GM18907 (cell line): ENCODE measurements at regions not wholly inside any gene's neighbourhood (a gene's known extent, or its start where the extent isn't known, plus 50 kb on each side); places are given as distances from the start of the nearest gene placed in this dataset.

ENCODE experiments used
- ATAC-seq: cut with Tn5 transposase; IDR thresholded peaks from one replicate; pipeline ENCODE4 v1.9.1; 2021; ENCODE audit warnings: mild to moderate bottlenecking, moderate library complexity; ENCODE audit not compliant: unreplicated experiment

DNA sequence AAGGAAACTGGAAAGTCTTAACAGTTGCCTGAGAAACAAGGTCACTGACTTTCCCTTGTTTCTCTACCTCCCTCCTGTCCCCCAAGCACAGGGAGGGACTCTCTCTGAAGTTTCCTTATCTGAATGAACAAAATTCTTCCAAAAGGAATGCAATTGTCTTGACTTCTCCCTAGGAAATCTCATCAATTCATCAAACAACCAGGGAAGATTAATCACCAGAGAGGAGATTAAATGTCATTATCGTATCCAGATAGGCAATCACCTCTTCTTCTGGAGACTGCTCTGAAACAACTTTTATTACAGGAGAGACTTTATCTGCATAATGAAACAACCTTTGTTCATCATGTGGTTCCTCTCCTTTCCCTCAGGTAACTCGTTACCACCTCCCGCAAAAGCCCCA lies 431.4 kb downstream of the SLC16A7 start:
- ATAC-seq: no peak

DNA sequence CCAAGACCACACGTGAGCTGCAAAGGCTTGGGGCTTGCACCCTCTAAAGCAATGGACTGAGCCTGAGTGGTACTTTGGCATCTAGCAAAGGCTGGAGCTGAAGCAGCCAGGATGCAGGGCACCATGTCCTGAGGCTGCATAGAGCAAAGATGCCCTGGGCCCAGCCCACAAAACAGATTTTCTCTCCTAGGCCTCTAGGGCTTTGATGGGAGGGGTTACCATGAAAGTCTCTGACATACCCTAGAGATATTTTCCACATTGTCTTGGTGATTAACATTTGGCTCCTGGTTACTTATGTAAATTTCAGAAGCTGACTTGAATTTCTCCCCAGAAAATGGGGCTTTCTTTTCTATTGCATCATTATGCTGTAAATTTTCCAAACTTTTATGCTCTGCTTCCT lies 438.3 kb downstream of the SLC16A7 start:
- no peak for ATAC-seq

DNA sequence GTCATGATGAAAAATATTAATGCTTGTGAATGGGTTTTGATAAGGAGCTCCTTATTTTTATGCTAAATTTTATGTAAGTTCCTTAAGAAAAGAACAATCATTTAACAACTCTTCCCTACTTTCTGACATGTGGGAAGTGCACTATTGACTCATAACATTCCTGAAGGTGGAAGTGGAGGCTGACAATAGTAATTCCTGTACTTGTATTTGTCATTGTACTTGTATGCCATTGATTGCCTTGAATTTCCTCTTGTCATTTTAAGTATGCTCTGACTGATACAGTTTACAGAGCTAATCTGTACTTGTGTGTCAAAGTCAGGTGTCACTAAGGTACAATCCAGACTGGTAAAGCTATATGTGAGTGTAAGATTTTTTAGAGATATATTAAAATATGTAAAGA lies 440.0 kb downstream of the SLC16A7 start:
- no peak for ATAC-seq

DNA sequence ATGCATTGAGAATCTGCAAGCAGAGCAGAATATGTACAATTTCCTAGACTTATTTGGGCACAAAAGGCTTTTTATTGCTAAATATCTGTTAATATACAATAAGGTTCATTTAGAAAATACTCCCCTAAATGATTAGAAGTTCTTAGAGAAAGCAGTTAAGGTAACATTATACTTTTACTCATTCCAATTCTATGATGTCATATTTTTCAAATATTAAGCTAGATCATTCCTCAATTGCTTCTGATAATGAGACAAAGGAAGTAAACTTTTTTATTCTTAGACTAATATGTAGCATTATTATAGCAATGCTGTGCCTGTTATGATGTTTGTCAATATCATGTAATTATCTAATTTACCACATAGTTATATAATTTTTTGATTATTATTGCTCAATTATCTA lies 447.0 kb downstream of the SLC16A7 start:
- ATAC-seq: no peak

DNA sequence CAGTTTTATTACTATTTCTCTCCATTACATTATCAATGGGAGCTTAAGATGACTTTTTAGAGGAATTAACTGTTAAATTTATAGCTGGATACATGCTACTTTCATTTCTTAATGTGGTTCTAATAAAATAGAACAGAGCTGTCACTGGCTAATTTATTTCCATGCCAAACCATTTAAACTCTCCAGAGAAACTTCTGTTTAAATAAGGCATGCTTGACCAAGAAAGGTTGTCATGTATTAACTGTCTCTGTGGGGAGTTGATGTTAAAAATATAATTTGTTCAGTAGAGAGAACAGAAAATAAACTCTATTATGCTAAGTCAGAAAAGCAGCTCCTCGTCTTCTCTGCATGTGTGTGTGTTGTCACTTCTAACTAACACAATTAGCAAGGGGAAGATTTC lies 447.4 kb downstream of the SLC16A7 start:
- ATAC-seq: no peak

DNA sequence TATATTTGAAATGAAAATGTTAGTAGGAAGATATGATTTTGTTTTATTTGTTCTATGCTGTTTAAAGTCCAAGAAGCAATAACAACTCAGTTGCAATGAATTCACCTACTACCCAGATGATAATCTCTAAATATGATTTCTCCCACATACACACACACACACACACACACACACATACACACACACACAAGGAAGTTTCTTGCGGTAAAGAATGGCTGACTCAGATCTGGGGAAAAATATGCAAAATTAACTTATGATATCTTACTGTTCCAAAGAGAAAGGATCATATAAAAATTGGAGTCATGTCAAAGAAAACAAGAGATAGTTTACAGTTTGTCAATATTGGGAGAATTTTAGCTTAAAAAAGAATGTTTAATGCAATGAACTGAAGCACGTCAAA lies 456.7 kb downstream of the SLC16A7 start:
- no peak for ATAC-seq

DNA sequence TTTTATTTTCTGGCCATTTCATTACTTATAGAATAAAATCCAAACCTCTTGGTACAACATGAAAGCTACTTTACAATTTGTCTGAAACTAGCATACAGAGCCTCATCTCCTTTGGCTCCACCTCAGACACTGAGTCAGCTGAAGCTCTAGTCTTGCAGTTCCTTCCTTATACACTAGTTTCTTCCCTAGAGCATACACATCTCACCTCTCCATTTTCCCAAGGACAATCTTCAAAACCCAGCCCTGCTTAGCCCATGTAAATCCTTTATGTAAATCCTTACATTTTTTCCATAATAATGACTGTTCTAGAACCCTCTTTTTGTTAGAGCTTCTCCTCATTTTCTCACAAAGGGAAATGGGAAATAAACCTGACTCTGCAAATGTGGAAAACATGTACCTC lies 463.4 kb downstream of the SLC16A7 start:
- ATAC-seq: no peak

DNA sequence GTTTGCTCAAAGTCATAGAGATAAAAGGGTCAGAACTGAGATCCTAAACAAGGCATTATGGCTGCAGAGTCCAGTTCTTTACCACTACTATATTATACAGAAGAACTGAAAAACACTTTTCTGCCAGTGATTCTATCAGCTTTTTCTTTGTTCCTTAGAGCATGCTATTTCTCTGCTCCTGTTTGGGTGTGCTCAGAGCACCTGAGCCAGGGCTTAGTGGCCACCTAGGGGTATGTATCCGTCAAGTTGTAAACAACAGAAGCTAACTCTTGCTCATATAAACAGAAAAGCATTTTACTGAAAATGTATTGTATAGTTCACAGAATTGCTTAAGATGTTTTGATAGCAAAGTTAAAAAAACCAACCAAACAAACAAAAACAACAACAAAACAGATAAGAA lies 470.8 kb downstream of the SLC16A7 start:
- no peak for ATAC-seq

DNA sequence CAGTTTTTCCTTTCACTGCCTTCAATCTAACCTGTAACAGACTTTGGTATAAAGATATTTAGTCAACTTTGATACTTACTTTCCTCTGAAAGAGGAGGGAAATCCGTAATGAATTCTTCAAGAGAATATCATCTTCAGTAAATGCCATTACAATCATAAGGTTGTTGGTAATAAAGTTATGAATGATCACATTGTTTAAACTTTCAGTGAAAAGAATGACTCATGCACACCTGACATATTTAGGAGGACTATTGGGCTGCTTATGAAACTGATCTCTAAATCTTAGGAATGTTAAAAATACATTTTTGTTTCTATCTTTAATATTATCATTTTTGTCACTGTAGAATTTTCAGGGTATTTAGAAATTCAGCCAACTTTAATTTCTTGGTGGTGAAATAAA lies 474.7 kb downstream of the SLC16A7 start:
- no peak for ATAC-seq

DNA sequence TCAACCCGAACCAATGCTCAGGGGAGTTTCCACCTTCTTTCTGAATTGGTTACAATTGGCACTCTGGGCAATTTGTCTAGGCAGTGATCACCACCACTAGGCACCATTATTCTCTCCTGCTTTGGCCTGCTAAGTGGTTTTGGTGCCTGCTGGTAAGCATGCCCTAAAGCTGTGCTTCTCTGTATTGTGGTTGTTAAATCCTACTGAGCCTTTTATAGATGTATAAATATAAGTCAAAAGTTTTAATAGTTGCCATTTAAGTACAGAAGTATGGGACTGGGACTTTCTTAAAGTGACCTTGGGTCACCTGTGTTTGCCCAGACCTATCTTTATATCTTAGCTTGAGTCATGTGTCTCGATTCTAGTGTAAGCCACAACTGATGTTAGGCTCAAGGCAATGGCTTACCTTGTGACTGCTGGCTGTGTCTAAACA lies 475.9 kb downstream of the SLC16A7 start:
- ATAC-seq: no peak

DNA sequence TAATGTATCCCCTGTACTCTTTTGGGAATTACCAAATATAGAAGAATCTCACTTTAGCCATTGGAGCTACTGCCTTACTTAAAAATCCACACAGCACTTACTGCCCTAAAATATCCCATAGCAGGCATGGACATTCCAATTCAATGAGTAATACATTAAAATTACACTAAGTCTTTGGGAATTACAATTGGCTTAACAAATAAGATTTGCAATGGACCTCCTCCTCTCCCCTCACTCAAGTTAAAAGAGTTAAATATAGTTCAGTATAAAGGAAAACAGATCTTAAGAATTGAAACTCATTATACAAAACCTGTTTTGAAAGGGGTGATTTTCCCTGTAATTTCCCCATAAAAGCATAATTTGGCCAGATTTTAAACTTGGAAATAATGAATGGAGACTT lies 477.1 kb downstream of the SLC16A7 start:
- ATAC-seq: no peak

DNA sequence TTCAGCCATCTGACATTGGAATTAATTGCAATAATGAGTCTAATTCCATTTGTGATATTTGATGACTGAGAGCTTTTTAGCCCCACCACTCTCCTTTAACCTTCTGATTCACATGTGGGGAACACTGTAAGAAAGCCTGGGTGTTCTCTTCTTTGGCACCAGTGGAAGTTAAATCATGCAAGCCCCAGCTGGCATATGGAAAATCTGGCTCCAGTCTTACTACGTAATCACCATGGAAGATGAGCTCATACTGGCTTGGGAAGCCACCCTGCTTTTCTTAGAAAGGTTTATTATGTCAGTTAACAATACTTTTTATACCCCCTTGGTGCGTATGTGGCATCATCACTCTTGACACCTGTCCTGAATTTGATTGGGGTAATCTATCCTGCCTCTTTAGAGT lies 479.3 kb downstream of the SLC16A7 start:
- no peak for ATAC-seq

DNA sequence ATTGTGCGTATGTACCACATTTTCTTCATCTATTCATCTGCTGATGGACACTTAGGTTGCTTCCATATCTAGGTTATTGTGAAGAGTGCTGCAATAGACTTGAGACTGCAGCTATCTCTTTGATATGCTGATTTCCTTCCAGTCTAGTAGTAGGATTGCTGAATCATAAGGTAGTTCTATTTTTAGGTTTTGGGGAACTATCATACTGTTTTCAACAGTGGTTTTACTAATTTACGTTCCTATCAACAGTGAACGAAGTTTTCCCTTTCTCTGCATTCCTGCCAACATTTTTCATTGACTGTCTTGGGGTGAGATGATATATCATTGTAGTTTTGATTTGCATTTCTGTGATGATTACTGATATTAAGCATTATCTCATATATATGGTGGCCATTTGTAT lies 482.2 kb downstream of the SLC16A7 start:
- no peak for ATAC-seq

DNA sequence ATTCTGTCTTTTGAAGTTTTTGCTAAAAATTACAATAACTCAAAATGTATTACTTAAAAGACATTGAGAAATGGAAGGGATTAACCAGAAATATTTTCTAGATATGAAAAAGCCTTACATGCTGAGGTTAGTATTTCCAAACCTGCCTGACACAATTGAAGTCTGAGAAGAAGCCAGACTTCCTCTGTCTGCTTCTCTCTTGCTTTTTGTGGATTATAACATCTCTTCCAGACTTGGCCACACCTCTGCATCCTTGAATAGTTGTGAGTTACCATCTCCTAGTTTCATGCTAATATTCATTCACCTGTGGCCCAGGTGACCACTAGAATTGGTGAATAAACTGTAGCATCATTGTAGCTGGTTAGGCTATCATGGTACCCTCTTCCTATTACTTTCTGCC lies 497.6 kb downstream of the SLC16A7 start:
- ATAC-seq: no peak

DNA sequence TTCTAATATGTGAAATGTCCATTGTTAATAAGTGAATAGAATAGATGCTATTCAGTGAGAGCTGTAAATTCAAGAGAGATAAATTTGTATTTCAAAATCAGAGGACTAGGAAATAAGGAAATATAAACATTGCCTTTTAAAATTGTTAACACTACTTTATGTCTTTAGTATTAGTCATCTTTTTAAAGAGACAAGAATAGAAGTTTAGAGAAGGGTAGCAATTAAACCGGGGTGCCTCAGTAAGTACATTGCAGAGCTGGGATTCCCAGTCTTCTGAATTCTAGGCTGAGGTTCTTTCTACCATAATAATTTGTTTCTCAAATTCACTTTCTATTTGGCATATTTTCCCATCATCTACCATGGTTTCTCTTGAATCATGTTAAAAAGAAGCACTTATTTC lies 498.6 kb downstream of the SLC16A7 start:
- ATAC-seq: no peak

DNA sequence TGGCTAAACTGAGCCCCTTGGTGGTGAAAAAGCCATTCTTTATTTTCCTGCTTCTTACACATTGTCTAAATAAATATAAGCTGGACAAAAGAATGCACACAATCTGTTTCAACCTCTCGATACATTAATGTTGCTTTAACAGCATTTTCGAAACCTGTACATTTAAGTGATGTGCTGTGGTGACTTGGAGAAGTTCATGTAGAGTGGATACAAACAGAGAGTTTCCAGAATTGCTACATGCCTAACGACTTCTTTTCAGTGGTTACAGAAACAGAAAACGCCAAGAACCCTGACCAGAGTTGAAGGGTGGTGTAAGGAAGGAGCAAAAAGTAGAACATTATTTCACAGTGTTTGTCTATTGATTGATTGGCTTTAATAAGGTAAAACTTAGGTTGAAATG lies 500.9 kb downstream of the SLC16A7 start:
- ATAC-seq: no peak

DNA sequence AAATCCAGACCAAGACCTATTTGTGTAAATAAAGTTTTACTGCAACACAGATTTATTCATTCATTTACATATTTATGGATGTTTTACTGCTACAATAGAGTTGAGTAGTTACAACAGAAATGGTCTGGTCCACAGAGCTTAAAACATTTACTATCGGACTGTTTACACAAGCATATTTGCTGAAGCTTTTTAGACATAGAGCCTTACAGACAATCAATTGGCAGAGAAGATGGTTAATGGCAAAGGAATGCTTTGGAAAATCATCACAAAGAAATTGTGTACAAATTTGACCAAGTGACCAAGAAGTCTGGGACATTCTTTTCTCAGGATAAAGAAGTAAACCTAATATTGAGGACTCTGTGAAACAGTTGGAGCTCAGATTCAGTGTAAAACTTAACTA lies 504.3 kb downstream of the SLC16A7 start:
- ATAC-seq: no peak

DNA sequence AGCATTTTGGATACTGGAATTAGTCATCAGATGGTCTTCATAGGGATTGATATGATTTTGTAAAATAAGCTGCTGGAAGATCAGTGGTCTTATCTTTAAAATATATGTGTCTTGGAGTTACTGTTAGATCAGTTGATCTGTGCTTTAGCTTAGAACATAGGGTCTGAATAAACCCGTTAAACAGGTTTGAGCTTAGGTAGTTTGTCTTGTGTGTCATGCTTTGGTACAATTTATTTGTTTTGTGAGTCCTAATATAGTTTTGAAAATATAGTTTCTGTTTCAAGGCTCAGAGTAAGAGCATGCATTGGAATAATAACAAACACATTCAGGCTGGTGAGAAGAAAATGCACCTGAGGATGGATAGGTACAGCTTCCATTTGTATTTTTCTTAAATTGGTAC lies 505.0 kb downstream of the SLC16A7 start:
- ATAC-seq: no peak

DNA sequence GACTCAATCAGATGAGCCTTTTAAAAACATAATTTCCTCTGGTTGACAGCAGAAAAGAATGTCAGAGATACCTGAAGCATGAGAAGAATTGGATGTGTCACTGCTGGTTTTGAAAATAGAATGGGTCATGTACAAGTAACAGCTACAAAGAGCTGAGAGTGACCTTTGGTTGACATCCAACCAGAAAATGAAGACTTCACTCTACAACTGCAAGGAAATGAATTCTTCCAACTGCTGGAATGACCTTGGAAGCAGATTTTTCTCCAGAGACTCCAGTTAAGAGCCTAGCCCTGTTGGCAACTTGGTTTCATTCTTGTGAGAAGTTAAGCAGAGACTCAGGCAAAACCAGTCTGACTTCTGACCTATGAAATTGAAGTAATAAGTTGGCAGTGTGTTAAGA lies 505.9 kb downstream of the SLC16A7 start:
- no peak for ATAC-seq

DNA sequence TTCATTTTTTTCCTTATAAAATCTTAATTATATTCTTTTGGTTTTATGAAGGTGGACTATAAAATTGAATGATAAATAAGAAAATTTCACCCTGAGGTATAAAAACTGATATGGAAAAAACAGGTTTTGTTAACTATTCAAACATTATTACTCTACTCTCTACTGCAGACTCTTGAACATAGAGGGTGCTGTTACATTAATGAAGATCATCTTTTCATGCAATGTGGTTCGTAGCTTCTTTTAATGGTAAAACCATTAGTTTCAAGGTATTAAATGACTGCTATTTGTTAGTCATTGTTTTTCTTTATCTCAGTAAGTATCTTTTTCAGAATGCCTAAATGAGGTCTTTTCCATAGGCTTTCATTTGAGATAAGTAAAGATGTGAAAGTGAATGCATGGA lies 510.4 kb downstream of the SLC16A7 start:
- ATAC-seq: no peak

DNA sequence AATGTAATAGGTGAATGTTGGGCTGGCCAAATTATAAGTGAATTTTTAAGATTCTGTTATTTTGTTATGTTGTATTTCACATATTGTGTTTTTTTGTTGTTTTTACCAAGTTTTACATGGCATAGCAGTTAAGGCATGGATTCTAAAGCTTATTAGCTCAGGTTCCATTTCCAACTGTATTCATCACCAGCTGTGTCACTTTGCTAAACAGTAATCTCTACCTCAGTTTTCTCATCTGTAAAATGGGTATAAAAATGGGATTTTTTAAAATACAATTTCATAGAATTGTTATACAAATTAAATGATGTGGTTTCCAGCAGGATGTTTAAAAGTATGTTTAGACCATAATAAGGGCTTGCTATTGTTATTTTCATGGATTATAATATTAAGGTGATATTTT lies 512.2 kb downstream of the SLC16A7 start:
- ATAC-seq: no peak

DNA sequence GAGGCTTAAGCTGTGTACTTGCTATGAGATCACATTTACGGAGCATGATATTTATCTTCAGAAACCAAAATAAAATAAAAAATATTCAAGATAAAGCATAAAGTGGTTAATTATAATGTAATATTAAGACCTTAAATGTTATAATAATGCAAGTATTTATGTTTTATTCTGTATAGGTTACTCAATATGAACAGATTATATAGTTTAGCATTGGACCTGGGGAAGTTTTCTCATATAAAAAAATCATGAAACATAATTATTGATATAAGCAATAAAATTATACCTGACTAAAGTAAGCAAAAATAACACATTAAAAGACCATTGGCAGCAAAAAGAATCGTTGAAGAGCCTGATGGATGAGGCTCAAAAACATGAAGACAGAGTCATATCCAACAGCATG lies 516.2 kb downstream of the SLC16A7 start:
- no peak for ATAC-seq

DNA sequence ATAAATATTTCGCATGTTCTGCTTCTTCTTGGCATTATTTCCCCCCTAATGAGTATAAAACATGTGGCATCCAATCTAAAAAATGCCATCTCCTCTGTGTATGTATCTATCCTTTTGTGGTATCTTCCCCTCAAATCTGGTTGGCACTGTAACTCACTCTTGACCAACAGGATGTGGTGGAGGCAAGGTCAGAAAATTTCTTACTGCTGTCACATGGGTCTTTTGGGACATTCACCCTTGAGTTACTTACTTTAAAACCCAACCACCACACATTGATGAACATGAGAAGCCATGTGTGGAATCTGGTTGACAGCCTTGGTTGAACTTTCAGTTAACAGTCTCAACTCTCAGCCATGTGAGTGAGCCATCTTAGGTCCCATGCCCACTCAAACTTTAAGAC lies 516.9 kb downstream of the SLC16A7 start:
- ATAC-seq: no peak

DNA sequence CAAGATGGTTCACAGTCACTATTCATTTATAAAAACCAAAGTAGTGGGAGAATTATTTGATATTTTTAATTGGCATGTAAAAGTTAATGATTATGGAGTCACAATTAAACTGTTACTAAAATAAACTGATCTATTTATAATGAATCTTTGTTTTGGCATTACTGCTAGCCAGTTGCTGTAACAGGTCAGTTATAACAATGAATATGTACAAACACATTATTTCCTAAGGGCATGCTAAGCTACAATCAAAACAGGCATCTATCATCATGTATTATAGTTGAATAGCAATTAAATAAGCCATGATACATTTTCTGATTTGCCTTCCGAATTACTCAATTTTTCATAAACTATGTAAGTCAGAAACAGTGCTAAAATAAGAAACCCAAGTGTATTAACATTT lies 518.3 kb downstream of the SLC16A7 start:
- ATAC-seq: no peak
